Glomerular visceral epithelial cell (primary cell): ENCODE measurements at regions not wholly inside any gene's neighbourhood (a gene's known extent, or its start where the extent isn't known, plus 50 kb on each side); places are given as distances from the start of the nearest gene placed in this dataset.
"Not testable (repeated sequence)": the region's sequence is repeated elsewhere in the genome, so short reads cannot be mapped to it uniquely, and the experiment has no call there.

Experiments
- DNase-seq: peaks from one replicate; pipeline ENCODE4 v3.0.0-alpha.2; 2016; ENCODE audit errors: extremely low spot score

GRCh38 chr1:213464786-213465460, 413.9 kb downstream of the RPS6KC1 start:
- no peak for DNase-seq

GRCh38 chr1:213466541-213466940, 415.5 kb downstream of the RPS6KC1 start:
- peak; percentile 21 for DNase-seq

GRCh38 chr1:213474054-213474453, 423.0 kb downstream of the RPS6KC1 start:
- DNase-seq, result no peak

- DNase-seq, result no peak
Observed at GRCh38 chr1:213481395-213481794, 430.4 kb downstream of the RPS6KC1 start.

GRCh38 chr1:213484333-213484732, 433.3 kb downstream of the RPS6KC1 start:
- DNase-seq, result no peak

GRCh38 chr1:213484758-213485157, 433.7 kb downstream of the RPS6KC1 start:
- no peak for DNase-seq

GRCh38 chr1:213486488-213486887, 435.4 kb downstream of the RPS6KC1 start:
- DNase-seq, result no peak

GRCh38 chr1:213491468-213491867, 440.4 kb downstream of the RPS6KC1 start:
- DNase-seq, result no peak

GRCh38 chr1:213492161-213493041, 441.4 kb downstream of the RPS6KC1 start:
- DNase-seq, result no peak

GRCh38 chr1:213499444-213499843, 448.4 kb downstream of the RPS6KC1 start:
- DNase-seq, result no peak

- no peak for DNase-seq
Observed at GRCh38 chr1:213507472-213508223, 456.6 kb downstream of the RPS6KC1 start.

- DNase-seq, result no peak
Observed at GRCh38 chr1:213511173-213511572, 460.1 kb downstream of the RPS6KC1 start.

- no peak for DNase-seq
Observed at GRCh38 chr1:213512316-213512715, 461.3 kb downstream of the RPS6KC1 start.

- no peak for DNase-seq
Observed at GRCh38 chr1:213513006-213513405, 462.0 kb downstream of the RPS6KC1 start.

- DNase-seq, result not testable (repeated sequence)
Observed at GRCh38 chr1:213514408-213515179, 463.6 kb downstream of the RPS6KC1 start.

GRCh38 chr1:213519098-213519497, 468.1 kb downstream of the RPS6KC1 start:
- no peak for DNase-seq

- no peak for DNase-seq
Observed at GRCh38 chr1:213521206-213521605, 466.6 kb upstream of the PROX1 start.

GRCh38 chr1:213523781-213524398, 463.9 kb upstream of the PROX1 start:
- no peak for DNase-seq

- no peak for DNase-seq
Observed at GRCh38 chr1:213526306-213526705, 461.5 kb upstream of the PROX1 start.

- DNase-seq, result no peak
Observed at GRCh38 chr1:213530611-213531320, 457.0 kb upstream of the PROX1 start.
